ENCODE measurements at regions not wholly inside any gene's neighbourhood (a gene's known extent, or its start where the extent isn't known, plus 50 kb on each side); places are given as distances from the start of the nearest gene placed in this dataset.

- ATAC-seq, result no peak
- Histone ChIP-seq H3K27me3 (no peaks in the 10 kb centered on the region), H3K36me3 (no peaks in the 10 kb centered on the region), H3K4me3 (no peak overlapping the region), H3K4me1 (no peaks in the 10 kb centered on the region), H3K27ac (no peak overlapping the region), H3K9me3 (no peaks in the 10 kb centered on the region)
- WGBS, 2 donors, result 83 to 91% methylated on average over 2 of the region's 2 CpGs
- no peak for DNase-seq
- TF ChIP-seq, protein P1, sequence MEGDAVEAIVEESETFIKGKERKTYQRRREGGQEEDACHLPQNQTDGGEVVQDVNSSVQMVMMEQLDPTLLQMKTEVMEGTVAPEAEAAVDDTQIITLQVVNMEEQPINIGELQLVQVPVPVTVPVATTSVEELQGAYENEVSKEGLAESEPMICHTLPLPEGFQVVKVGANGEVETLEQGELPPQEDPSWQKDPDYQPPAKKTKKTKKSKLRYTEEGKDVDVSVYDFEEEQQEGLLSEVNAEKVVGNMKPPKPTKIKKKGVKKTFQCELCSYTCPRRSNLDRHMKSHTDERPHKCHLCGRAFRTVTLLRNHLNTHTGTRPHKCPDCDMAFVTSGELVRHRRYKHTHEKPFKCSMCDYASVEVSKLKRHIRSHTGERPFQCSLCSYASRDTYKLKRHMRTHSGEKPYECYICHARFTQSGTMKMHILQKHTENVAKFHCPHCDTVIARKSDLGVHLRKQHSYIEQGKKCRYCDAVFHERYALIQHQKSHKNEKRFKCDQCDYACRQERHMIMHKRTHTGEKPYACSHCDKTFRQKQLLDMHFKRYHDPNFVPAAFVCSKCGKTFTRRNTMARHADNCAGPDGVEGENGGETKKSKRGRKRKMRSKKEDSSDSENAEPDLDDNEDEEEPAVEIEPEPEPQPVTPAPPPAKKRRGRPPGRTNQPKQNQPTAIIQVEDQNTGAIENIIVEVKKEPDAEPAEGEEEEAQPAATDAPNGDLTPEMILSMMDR (IDR thresholded peaks at IDR 0.05), result no peak
- intact Hi-C loops (cut with DNase I), result no loop called here
Observed at GRCh38 chr20:24334830-24335229, 134.6 kb upstream of the SYNDIG1 start.

- Histone ChIP-seq H3K9me3 (no peaks in the 10 kb centered on the region), H3K27me3 (no peaks in the 10 kb centered on the region), H3K27ac (no peak overlapping the region), H3K4me3 (no peak overlapping the region), H3K4me1 (no peaks in the 10 kb centered on the region), H3K36me3 (no peaks in the 10 kb centered on the region)
- no peak for DNase-seq
- TF ChIP-seq, protein P1 (IDR thresholded peaks at IDR 0.05), result no peak
- ATAC-seq, result no peak
- intact Hi-C loops (cut with DNase I), result no loop called here
Observed at GRCh38 chr20:24332956-24333355, 136.5 kb upstream of the SYNDIG1 start.

DNA sequence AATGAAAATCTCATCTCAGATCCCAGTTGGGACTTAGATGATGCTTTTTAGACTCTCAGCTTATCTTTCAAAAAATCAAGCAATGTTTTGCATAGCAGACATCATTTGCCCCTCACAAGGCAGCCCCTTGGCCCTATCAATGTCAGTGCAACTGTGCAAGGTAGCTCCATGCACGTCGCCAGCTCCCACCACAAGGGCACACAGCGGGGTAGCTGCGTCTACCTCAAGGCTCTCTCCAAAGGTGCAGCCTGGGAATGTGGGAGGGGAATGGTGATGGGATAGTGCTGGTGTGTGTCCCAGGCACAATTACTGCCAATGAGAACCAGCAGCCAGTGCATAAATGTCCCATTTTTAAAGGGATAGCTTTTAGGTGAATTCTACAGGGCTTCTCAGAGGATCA is 137.5 kb upstream of the SYNDIG1 start:
- H3K9me3 ChIP-seq, result no peaks in the 10 kb centered on the region
- TF ChIP-seq, protein P1 (IDR thresholded peaks at IDR 0.05), result no peak
- no peak overlapping the region for H3K4me3 ChIP-seq
- no peaks in the 10 kb centered on the region for H3K36me3 ChIP-seq
- no peaks in the 10 kb centered on the region for H3K4me1 ChIP-seq
- ATAC-seq (no peak), DNase-seq (no peak)
- intact Hi-C loops (cut with DNase I), result no loop called here
- H3K27ac ChIP-seq, result no peak overlapping the region
- no peaks in the 10 kb centered on the region for H3K27me3 ChIP-seq
- WGBS, 2 donors, result 82 to 83% methylated on average over 4 of the region's 4 CpGs

- DNase-seq (no peak), ATAC-seq (no peak)
- H3K36me3 ChIP-seq, result no peaks in the 10 kb centered on the region
- 74 to 76% methylated on average over 2 of the region's 2 CpGs for WGBS, 2 donors
- H3K27me3 ChIP-seq, result peaks cover 0 to 9% (median 0%) of the 10 kb centered on the region in 7 donors
- no peaks in the 10 kb centered on the region for H3K9me3 ChIP-seq
- H3K4me3 ChIP-seq, result no peak overlapping the region
- TF ChIP-seq, protein P1 (IDR thresholded peaks at IDR 0.05), result no peak
- H3K4me1 ChIP-seq, result no peaks in the 10 kb centered on the region
- intact Hi-C loops (cut with DNase I), result no loop called here
- H3K27ac ChIP-seq, result no peak overlapping the region
Observed at GRCh38 chr20:24328901-24329300, 140.5 kb upstream of the SYNDIG1 start.

GRCh38 chr20:24321973-24322372 is 147.5 kb upstream of the SYNDIG1 start:
- no peaks in the 10 kb centered on the region for H3K9me3 ChIP-seq
- TF ChIP-seq, protein P1 (IDR thresholded peaks at IDR 0.05), result no peak
- no peak overlapping the region for H3K4me3 ChIP-seq
- H3K36me3 ChIP-seq, result no peaks in the 10 kb centered on the region
- no peak overlapping the region for H3K27ac ChIP-seq
- intact Hi-C loops (cut with DNase I), result no loop called here
- DNase-seq (no peak), ATAC-seq (no peak)
- H3K4me1 ChIP-seq, result no peaks in the 10 kb centered on the region
- H3K27me3 ChIP-seq, result peaks cover 0 to 20% (median 0%) of the 10 kb centered on the region in 7 donors
- 76 to 77% methylated on average over 3 of the region's 3 CpGs for WGBS, 2 donors

All from heart right ventricle (tissue), 16 donors.